ENCODE measurements at regions not wholly inside any gene's neighbourhood (a gene's known extent, or its start where the extent isn't known, plus 50 kb on each side); places are given as distances from the start of the nearest gene placed in this dataset.

- DNase-seq, result no peak
- Mint-ChIP-seq H3K4me1 (ENCODE audit: low read depth, unreplicated experiment) (peaks cover 4% of the 10 kb centered on the region), H3K36me3 (ENCODE audit: unreplicated experiment) (no peaks in the 10 kb centered on the region), H3K27me3 (ENCODE audit: unreplicated experiment) (peaks cover 10% of the 10 kb centered on the region), H3K9me3 (ENCODE audit: unreplicated experiment) (peaks cover 5% of the 10 kb centered on the region), H3K27ac (ENCODE audit: unreplicated experiment) (no peak overlapping the region), H3K4me3 (ENCODE audit: unreplicated experiment) (no peak overlapping the region)
- TF ChIP-seq CTCF (IDR thresholded peaks at IDR 0.05; ENCODE audit: partially characterized antibody, unreplicated experiment), result no peak
These were observed 319.7 kb downstream of the UACA start for GRCh38 chr15:70443486-70444273.

- Mint-ChIP-seq H3K9me3 (ENCODE audit: unreplicated experiment) (peaks cover 4% of the 10 kb centered on the region), H3K4me3 (ENCODE audit: unreplicated experiment) (no peak overlapping the region), H3K4me1 (ENCODE audit: low read depth, unreplicated experiment) (peaks cover 4% of the 10 kb centered on the region), H3K27me3 (ENCODE audit: unreplicated experiment) (peaks cover 10% of the 10 kb centered on the region), H3K36me3 (ENCODE audit: unreplicated experiment) (no peaks in the 10 kb centered on the region), H3K27ac (ENCODE audit: unreplicated experiment) (no peak overlapping the region)
- TF ChIP-seq CTCF (IDR thresholded peaks at IDR 0.05; ENCODE audit: partially characterized antibody, unreplicated experiment), result no peak
- DNase-seq, result no peak
These were observed 320.6 kb downstream of the UACA start for GRCh38 chr15:70442616-70443321.

- H3K36me3 Mint-ChIP-seq (ENCODE audit: unreplicated experiment), result no peaks in the 10 kb centered on the region
- TF ChIP-seq CTCF (IDR thresholded peaks at IDR 0.05; ENCODE audit: partially characterized antibody, unreplicated experiment), result no peak
- H3K4me3 Mint-ChIP-seq (ENCODE audit: unreplicated experiment), result no peak overlapping the region
- peaks cover 10% of the 10 kb centered on the region for H3K27me3 Mint-ChIP-seq (ENCODE audit: unreplicated experiment)
- peaks cover 4% of the 10 kb centered on the region for H3K4me1 Mint-ChIP-seq (ENCODE audit: low read depth, unreplicated experiment)
- no peak overlapping the region for H3K27ac Mint-ChIP-seq (ENCODE audit: unreplicated experiment)
- peaks cover 4% of the 10 kb centered on the region for H3K9me3 Mint-ChIP-seq (ENCODE audit: unreplicated experiment)
- no peak for DNase-seq
These were observed 321.1 kb downstream of the UACA start for GRCh38 chr15:70442211-70442610.

- DNase-seq, result no peak
- TF ChIP-seq CTCF (IDR thresholded peaks at IDR 0.05; ENCODE audit: partially characterized antibody, unreplicated experiment), result no peak
- peaks cover 7% of the 10 kb centered on the region for H3K27me3 Mint-ChIP-seq (ENCODE audit: unreplicated experiment)
- peaks cover 4% of the 10 kb centered on the region for H3K9me3 Mint-ChIP-seq (ENCODE audit: unreplicated experiment)
- no peak overlapping the region for H3K27ac Mint-ChIP-seq (ENCODE audit: unreplicated experiment)
- H3K4me1 Mint-ChIP-seq (ENCODE audit: low read depth, unreplicated experiment), result peaks cover 4% of the 10 kb centered on the region
- no peak overlapping the region for H3K4me3 Mint-ChIP-seq (ENCODE audit: unreplicated experiment)
- no peaks in the 10 kb centered on the region for H3K36me3 Mint-ChIP-seq (ENCODE audit: unreplicated experiment)
These were observed 322.8 kb downstream of the UACA start for GRCh38 chr15:70440416-70441138.
